ENCODE measurements at regions not wholly inside any gene's neighbourhood (a gene's known extent, or its start where the extent isn't known, plus 50 kb on each side); places are given as distances from the start of the nearest gene placed in this dataset.

- H3K9me3 ChIP-seq (ENCODE audit: low read length), result no peaks in the 10 kb centered on the region
- no peaks in the 10 kb centered on the region for H3F3A ChIP-seq (ENCODE audit: insufficient read depth, low read length)
- no peaks in the 10 kb centered on the region for H3K79me2 ChIP-seq (ENCODE audit: insufficient read depth, low read length)
- H3K27ac ChIP-seq (ENCODE audit: low read depth, low read length, poor library complexity, severe bottlenecking), result no peak overlapping the region
- H3K27me3 ChIP-seq (ENCODE audit: insufficient read depth, low read length), result 0 out of 2 replicates have a peak, but pooled peaks cover 3% of the 10 kb centered on the region
- no peaks in the 10 kb centered on the region for H3K4me1 ChIP-seq (ENCODE audit: insufficient read depth, low read length, severe bottlenecking)
- TF ChIP-seq CTCF (IDR thresholded peaks at IDR 0.05; ENCODE audit: low read length), result no peak
- no peak for TF ChIP-seq EZH2 (IDR thresholded peaks at IDR 0.05; ENCODE audit: borderline replicate concordance, low read length)
- no peaks in the 10 kb centered on the region for H4K20me1 ChIP-seq (ENCODE audit: insufficient read depth, low read length)
- no peak overlapping the region for H3K4me3 ChIP-seq (ENCODE audit: low read depth, low read length, poor library complexity, severe bottlenecking)
- no peak overlapping the region for H3K4me2 ChIP-seq (ENCODE audit: low read length)
- no peaks in the 10 kb centered on the region for H3K36me3 ChIP-seq (ENCODE audit: insufficient read depth, low read length)
- H3K9me2 ChIP-seq (ENCODE audit: low read depth, low read length), result no peaks in the 10 kb centered on the region
- H3K9ac ChIP-seq (ENCODE audit: low read length), result no peak overlapping the region
- no peak overlapping the region for H2AFZ ChIP-seq (ENCODE audit: low read length)
Measured at GRCh38 chr5:71880536-71880935, 161.5 kb downstream of the CARTPT start.

GRCh38 chr5:71882826-71883741, 164.0 kb downstream of the CARTPT start:
- peaks cover 3% of the 10 kb centered on the region for H3K4me1 ChIP-seq (ENCODE audit: insufficient read depth, low read length, severe bottlenecking)
- no peaks in the 10 kb centered on the region for H3F3A ChIP-seq (ENCODE audit: insufficient read depth, low read length)
- H3K27me3 ChIP-seq (ENCODE audit: insufficient read depth, low read length), result 0 out of 2 replicates have a peak, but pooled peaks cover 3% of the 10 kb centered on the region
- no peaks in the 10 kb centered on the region for H3K79me2 ChIP-seq (ENCODE audit: insufficient read depth, low read length)
- H3K4me2 ChIP-seq (ENCODE audit: low read length), result no peak overlapping the region
- TF ChIP-seq EZH2 (IDR thresholded peaks at IDR 0.05; ENCODE audit: borderline replicate concordance, low read length) (no peak), CTCF (IDR thresholded peaks at IDR 0.05; ENCODE audit: low read length) (no peak)
- H3K27ac ChIP-seq (ENCODE audit: low read depth, low read length, poor library complexity, severe bottlenecking), result no peak overlapping the region
- H3K4me3 ChIP-seq (ENCODE audit: low read depth, low read length, poor library complexity, severe bottlenecking), result no peak overlapping the region
- H3K36me3 ChIP-seq (ENCODE audit: insufficient read depth, low read length), result no peaks in the 10 kb centered on the region
- H3K9me3 ChIP-seq (ENCODE audit: low read length), result no peaks in the 10 kb centered on the region
- H2AFZ ChIP-seq (ENCODE audit: low read length), result no peak overlapping the region
- H3K9ac ChIP-seq (ENCODE audit: low read length), result no peak overlapping the region
- H4K20me1 ChIP-seq (ENCODE audit: insufficient read depth, low read length), result no peaks in the 10 kb centered on the region
- no peaks in the 10 kb centered on the region for H3K9me2 ChIP-seq (ENCODE audit: low read depth, low read length)

GRCh38 chr5:71883742-71884103, 164.6 kb downstream of the CARTPT start:
- Histone ChIP-seq H3K27ac (ENCODE audit: low read depth, low read length, poor library complexity, severe bottlenecking) (no peak overlapping the region), H3K4me2 (ENCODE audit: low read length) (no peak overlapping the region), H3K79me2 (ENCODE audit: insufficient read depth, low read length) (no peaks in the 10 kb centered on the region)

More at GRCh38 chr5:71883742-71884103, 164.6 kb downstream of the CARTPT start:
- Histone ChIP-seq H3K4me3 (ENCODE audit: low read depth, low read length, poor library complexity, severe bottlenecking) (no peak overlapping the region), H3K27me3 (ENCODE audit: insufficient read depth, low read length) (0 out of 2 replicates have a peak, but pooled peaks cover 3% of the 10 kb centered on the region), H3K9ac (ENCODE audit: low read length) (no peak overlapping the region), H3K9me3 (ENCODE audit: low read length) (no peaks in the 10 kb centered on the region), H3K36me3 (ENCODE audit: insufficient read depth, low read length) (no peaks in the 10 kb centered on the region), H2AFZ (ENCODE audit: low read length) (no peak overlapping the region), H3F3A (ENCODE audit: insufficient read depth, low read length) (no peaks in the 10 kb centered on the region), H3K4me1 (ENCODE audit: insufficient read depth, low read length, severe bottlenecking) (peaks cover 3% of the 10 kb centered on the region), H4K20me1 (ENCODE audit: insufficient read depth, low read length) (no peaks in the 10 kb centered on the region), H3K9me2 (ENCODE audit: low read depth, low read length) (no peaks in the 10 kb centered on the region)
- TF ChIP-seq EZH2 (IDR thresholded peaks at IDR 0.05; ENCODE audit: borderline replicate concordance, low read length), result no peak
- TF ChIP-seq CTCF (IDR thresholded peaks at IDR 0.05; ENCODE audit: low read length), result no peak

Data from OCI-LY1 (cell line).